Fibroblast of the aortic adventitia (primary cell): ENCODE measurements at regions not wholly inside any gene's neighbourhood (a gene's known extent, or its start where the extent isn't known, plus 50 kb on each side); places are given as distances from the start of the nearest gene placed in this dataset.

Experiments
- DNase-seq: peaks from one replicate; pipeline ENCODE4 v3.0.0-alpha.2; 2010; ENCODE audit warnings: low read depth
- H3K4me3 ChIP-seq: 2 replicates; pipeline ENCODE4 v1.5.1; 2011; ENCODE audit warnings: low read depth, mild to moderate bottlenecking, control low read depth, low read length, moderate library complexity
- CTCF ChIP-seq: IDR thresholded peaks from 2 replicates; pipeline ENCODE4 v1.5.1; 2011; ENCODE audit warnings: mild to moderate bottlenecking, low read length, control low read depth, inconsistent platforms; ENCODE audit not compliant: insufficient read depth

GRCh38 chr6:105649192-105649591 is 246.3 kb upstream of the PREP start:
- no peak for TF ChIP-seq CTCF
- DNase-seq: no peak
- no peak overlapping the region for H3K4me3 ChIP-seq

DNA sequence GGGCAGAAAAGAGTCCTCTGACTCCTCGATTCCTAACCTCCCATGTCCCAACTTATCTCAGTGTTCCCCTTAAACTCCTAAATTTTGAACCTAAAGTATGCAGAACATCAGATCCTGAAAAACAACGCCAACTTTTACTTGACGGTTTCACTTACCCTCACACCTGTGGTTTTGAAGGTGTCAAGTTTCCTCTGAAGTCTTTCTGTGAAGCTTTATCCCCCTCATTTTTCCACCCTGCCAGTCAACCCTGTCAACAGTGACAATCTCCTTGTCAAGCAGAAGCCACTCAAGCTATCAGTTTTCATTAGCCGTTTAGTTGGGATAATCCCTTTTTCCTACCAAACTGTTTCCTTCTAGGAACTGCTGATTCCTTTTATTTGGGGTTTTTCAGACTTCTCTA is 245.4 kb upstream of the PREP start:
- no peak for DNase-seq
- H3K4me3 ChIP-seq: no peak overlapping the region
- TF ChIP-seq CTCF: no peak

DNA sequence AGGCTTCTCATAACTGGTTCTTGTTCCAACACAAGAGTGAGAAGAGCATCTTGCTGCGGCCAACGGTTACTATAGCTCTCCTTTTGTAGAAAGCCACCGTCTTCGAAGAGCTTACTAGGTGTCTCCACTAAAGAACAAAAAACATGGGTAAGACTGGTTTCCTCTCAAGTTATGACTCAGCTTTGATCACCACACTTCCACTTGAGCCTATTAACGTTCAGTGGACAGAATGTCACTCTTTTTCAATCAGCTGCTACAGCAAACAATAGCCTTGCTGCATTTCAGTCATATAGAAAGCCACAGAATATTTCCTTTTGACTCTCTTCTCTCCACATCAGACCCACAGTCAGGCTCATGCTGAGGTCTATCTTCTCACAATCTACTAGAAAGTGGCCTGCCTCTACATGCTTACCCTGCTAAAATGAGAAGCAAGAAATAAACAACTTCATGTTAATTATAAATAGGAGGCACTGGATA is 243.5 kb upstream of the PREP start:
- H3K4me3 ChIP-seq: no peak overlapping the region
- TF ChIP-seq CTCF: no peak
- DNase-seq: no peak

GRCh38 chr6:105645958-105646357 is 243.1 kb upstream of the PREP start:
- no peak for TF ChIP-seq CTCF
- H3K4me3 ChIP-seq: no peak overlapping the region
- DNase-seq: no peak

GRCh38 chr6:105645156-105645555 is 242.3 kb upstream of the PREP start:
- TF ChIP-seq CTCF: no peak
- peak; percentile 45 for DNase-seq
- H3K4me3 ChIP-seq: no peak overlapping the region

DNA sequence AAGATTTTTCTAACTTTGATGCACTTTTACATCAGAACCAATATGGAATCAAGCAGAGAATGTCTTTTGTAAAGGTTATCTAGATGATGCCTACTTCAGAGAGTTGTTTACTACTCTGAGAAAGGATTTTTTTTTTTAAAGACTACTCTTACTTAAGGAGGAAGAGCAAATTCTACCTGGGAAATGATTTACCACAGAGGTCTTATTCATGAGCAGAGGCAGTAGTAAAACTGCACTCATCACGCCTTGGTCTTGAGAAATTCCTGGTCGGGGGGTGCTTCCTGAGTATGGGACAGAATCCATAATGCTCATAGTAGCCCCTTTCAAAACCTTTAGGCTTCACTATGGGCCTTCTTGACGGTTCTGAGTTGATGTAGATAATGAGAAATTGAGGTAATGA is 241.8 kb upstream of the PREP start:
- no peak for TF ChIP-seq CTCF
- DNase-seq: no peak

DNA sequence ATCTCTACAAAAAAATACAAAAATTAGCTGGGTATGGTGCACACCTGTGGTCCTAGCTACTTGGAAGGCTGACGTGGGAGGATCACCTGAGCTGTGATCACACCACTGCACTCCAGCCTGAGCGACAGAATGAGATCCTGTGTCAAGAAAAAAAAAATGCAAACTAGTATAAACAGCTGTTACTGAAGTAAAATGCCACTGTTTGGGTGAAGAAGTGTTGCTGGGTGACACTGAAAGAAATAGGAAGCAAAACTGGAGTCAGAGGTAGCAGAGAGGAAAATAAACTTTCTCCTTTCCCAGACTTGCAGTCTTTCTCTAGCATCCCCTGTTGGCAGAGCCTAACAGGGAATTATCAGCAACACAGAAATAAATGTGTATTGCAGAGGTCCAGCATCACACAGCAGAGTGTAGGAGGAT is 241.2 kb upstream of the PREP start:
- DNase-seq: no peak
- TF ChIP-seq CTCF: peak; percentile 22

More for the DNA sequence above, 241.8 kb upstream of the PREP start:
- no peak overlapping the region for H3K4me3 ChIP-seq

More for the DNA sequence above, 241.2 kb upstream of the PREP start:
- H3K4me3 ChIP-seq: no peak overlapping the region
